AG09309 (cell line): ENCODE measurements at regions not wholly inside any gene's neighbourhood (a gene's known extent, or its start where the extent isn't known, plus 50 kb on each side); places are given as distances from the start of the nearest gene placed in this dataset.

Experiments
- DNase-seq: peaks from one replicate; pipeline ENCODE4 v3.0.0-alpha.2; 2010; ENCODE audit warnings: low read depth
- H3K4me3 ChIP-seq: 2 replicates; pipeline ENCODE4 v1.5.1; 2011; ENCODE audit warnings: mild to moderate bottlenecking, low read depth, low read length, moderate library complexity; ENCODE audit not compliant: control insufficient read depth
- CTCF ChIP-seq: IDR thresholded peaks from 2 replicates; pipeline ENCODE4 v1.5.1; 2011; ENCODE audit warnings: mild to moderate bottlenecking, low read depth, low read length, inconsistent platforms; ENCODE audit not compliant: insufficient read depth, control insufficient read depth; ENCODE audit errors: missing control alignments

GRCh38 chr10:105925045-105925785, 1239.3 kb downstream of the SORCS1 start:
- no peak for TF ChIP-seq CTCF
- no peak for DNase-seq

GRCh38 chr10:105921348-105921747, 1243.2 kb downstream of the SORCS1 start:
- no peak for TF ChIP-seq CTCF
- no peak overlapping the region for H3K4me3 ChIP-seq
- no peak for DNase-seq

More at GRCh38 chr10:105925045-105925785, 1239.3 kb downstream of the SORCS1 start:
- H3K4me3 ChIP-seq, result no peak overlapping the region

GRCh38 chr10:105914432-105914831, 1250.1 kb downstream of the SORCS1 start:
- TF ChIP-seq CTCF, result no peak
- no peak overlapping the region for H3K4me3 ChIP-seq
- no peak for DNase-seq

GRCh38 chr10:105908701-105909100, 1255.8 kb downstream of the SORCS1 start:
- DNase-seq, result no peak
- no peak overlapping the region for H3K4me3 ChIP-seq
- no peak for TF ChIP-seq CTCF

- TF ChIP-seq CTCF, result no peak
- no peak for DNase-seq
- H3K4me3 ChIP-seq, result no peak overlapping the region
Observed at GRCh38 chr10:105885495-105885894, 1244.4 kb downstream of the SORCS3 start.

GRCh38 chr10:105879401-105879800, 1238.3 kb downstream of the SORCS3 start:
- no peak for DNase-seq
- H3K4me3 ChIP-seq, result no peak overlapping the region
- TF ChIP-seq CTCF, result no peak
